HG03159 (cell line): ENCODE measurements at regions not wholly inside any gene's neighbourhood (a gene's known extent, or its start where the extent isn't known, plus 50 kb on each side); places are given as distances from the start of the nearest gene placed in this dataset.

ENCODE experiments used
- ATAC-seq: cut with Tn5 transposase; IDR thresholded peaks from one replicate; pipeline ENCODE4 v1.9.1; 2021; ENCODE audit warnings: mild to moderate bottlenecking, moderate library complexity; ENCODE audit not compliant: unreplicated experiment

GRCh38 chr6:6376845-6377244, 56.4 kb upstream of the F13A1 start:
- ATAC-seq: no peak

- no peak for ATAC-seq
These were observed 57.2 kb upstream of the F13A1 start for GRCh38 chr6:6377621-6378020.

- no peak for ATAC-seq
These were observed 59.1 kb upstream of the F13A1 start for GRCh38 chr6:6379573-6379972.

GRCh38 chr6:6384520-6384919, 64.1 kb upstream of the F13A1 start:
- no peak for ATAC-seq

GRCh38 chr6:6386010-6386409, 65.5 kb upstream of the F13A1 start:
- ATAC-seq: no peak

- ATAC-seq: peak; percentile 62
These were observed 70.6 kb upstream of the F13A1 start for GRCh38 chr6:6390849-6391602.

- ATAC-seq: peak; percentile 69
These were observed 72.0 kb upstream of the F13A1 start for GRCh38 chr6:6392214-6393068.

- ATAC-seq: peak; percentile 17
These were observed 72.6 kb upstream of the F13A1 start for GRCh38 chr6:6393069-6393529.

- ATAC-seq: no peak
These were observed 75.2 kb upstream of the F13A1 start for GRCh38 chr6:6395581-6396197.

- no peak for ATAC-seq
These were observed 77.4 kb upstream of the F13A1 start for GRCh38 chr6:6397842-6398241.

- ATAC-seq: no peak
These were observed 79.1 kb upstream of the F13A1 start for GRCh38 chr6:6399568-6399967.

GRCh38 chr6:6401401-6401800, 80.9 kb upstream of the F13A1 start:
- no peak for ATAC-seq

GRCh38 chr6:6402006-6402405, 81.5 kb upstream of the F13A1 start:
- ATAC-seq: no peak

- no peak for ATAC-seq
These were observed 82.1 kb upstream of the F13A1 start for GRCh38 chr6:6402591-6402990.

- ATAC-seq: no peak
These were observed 84.6 kb upstream of the F13A1 start for GRCh38 chr6:6405031-6405430.

GRCh38 chr6:6405997-6406714, 85.7 kb upstream of the F13A1 start:
- no peak for ATAC-seq

GRCh38 chr6:6406715-6407070, 86.2 kb upstream of the F13A1 start:
- ATAC-seq: no peak

GRCh38 chr6:6407071-6407741, 86.7 kb upstream of the F13A1 start:
- peak; percentile 94 for ATAC-seq

- no peak for ATAC-seq
These were observed 89.1 kb upstream of the F13A1 start for GRCh38 chr6:6409397-6410030.

- no peak for ATAC-seq
These were observed 90.7 kb upstream of the F13A1 start for GRCh38 chr6:6411115-6411514.
